ENCODE measurements at regions not wholly inside any gene's neighbourhood (a gene's known extent, or its start where the extent isn't known, plus 50 kb on each side); places are given as distances from the start of the nearest gene placed in this dataset.
"Not testable (repeated sequence)": the region's sequence is repeated elsewhere in the genome, so short reads cannot be mapped to it uniquely, and the experiment has no call there.

DNA sequence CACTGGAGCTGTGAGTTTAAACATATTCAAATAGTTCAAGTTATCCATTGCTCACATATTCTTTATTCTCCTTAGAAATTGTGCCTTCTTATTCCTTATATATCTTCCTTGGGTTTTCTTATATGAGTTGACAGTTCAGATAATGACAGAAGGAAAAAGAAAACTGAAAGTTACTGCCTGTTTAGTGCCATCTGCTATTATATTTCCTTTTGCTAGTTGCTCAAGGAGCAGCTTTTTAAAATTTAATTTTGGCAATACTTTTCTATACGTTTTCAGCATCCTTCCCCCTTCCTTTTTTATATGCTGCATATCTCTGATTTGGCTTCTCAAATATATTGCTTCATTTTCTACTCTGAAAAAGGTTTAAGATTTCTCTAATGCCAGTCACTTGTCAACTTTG is 903.1 kb upstream of the SPRY2 start:
- DNase-seq (ENCODE audit: low spot score) (no peak), ATAC-seq (ENCODE audit: low FRiP score) (no peak)
- TF ChIP-seq, protein P1, sequence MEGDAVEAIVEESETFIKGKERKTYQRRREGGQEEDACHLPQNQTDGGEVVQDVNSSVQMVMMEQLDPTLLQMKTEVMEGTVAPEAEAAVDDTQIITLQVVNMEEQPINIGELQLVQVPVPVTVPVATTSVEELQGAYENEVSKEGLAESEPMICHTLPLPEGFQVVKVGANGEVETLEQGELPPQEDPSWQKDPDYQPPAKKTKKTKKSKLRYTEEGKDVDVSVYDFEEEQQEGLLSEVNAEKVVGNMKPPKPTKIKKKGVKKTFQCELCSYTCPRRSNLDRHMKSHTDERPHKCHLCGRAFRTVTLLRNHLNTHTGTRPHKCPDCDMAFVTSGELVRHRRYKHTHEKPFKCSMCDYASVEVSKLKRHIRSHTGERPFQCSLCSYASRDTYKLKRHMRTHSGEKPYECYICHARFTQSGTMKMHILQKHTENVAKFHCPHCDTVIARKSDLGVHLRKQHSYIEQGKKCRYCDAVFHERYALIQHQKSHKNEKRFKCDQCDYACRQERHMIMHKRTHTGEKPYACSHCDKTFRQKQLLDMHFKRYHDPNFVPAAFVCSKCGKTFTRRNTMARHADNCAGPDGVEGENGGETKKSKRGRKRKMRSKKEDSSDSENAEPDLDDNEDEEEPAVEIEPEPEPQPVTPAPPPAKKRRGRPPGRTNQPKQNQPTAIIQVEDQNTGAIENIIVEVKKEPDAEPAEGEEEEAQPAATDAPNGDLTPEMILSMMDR (IDR thresholded peaks at IDR 0.05), result no peak

DNA sequence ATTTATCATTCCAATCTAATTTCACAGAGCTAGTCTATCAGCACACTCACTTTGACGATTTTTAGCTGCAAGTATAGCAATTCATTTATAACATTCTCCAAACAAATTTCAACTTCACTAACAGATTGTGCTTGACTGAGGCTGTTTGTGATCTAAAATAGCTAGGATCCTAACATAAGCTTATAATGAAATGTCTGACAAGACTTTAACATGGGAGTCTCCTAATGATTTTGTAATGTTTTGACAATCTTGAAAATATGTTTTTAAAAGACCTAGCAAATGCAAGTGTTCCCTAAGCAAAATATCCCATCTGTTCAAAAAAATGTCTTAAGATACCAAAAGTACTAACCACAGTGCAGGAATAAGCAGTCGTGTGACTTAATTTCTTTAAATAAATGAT is 889.5 kb upstream of the SPRY2 start:
- DNase-seq (ENCODE audit: low spot score), result no peak
- TF ChIP-seq, protein P1 (IDR thresholded peaks at IDR 0.05), result no peak
- no peak for ATAC-seq (ENCODE audit: low FRiP score)

DNA sequence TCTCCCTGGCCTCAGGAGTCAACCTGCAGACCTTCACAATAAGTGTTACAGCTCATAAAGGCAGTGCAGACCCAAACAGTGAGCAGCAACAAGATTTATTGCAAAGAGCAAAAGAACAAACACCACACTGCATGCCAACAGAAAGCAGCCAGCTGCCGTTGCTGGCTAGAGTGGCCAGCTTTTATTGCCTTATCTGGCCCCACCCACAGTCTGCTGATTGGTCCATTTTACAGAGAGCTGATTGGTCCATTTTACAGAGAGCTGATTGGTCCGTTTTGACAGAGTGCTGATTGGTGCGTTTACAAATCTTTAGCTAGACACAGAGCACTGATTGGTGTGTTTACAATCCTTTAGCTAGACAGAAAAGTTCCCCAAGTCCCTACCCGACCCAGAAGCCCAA is 885.9 kb upstream of the SPRY2 start:
- not testable (repeated sequence) for DNase-seq (ENCODE audit: low spot score); ATAC-seq (ENCODE audit: low FRiP score)

DNA sequence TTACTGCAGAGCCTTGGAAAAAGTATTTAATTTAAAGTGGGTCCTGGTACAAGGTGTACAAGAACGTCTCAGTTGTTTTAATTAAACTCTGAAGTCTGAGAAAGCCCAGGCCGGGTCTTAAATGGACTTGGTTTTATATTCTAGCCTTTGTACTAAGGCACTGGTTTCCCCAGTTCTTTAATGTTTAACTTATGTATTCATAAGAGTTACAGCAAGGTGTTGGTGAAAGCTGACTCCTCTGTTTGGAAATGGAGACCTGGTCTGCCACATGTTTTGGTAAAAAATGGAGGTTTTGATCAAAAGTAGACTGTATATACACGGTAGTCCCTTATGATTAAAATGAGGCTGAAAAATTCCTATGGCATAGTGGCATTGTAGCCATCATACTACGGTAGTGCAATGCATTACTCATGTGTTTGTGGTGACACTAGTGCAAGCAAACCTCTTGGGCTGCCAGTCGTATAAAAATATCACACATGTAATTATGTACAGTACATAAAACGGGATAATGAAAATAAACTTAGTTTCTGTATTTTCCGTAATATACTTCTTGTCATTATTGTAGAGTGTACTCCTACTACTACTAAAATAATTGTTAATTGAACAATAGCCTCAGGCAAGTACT is 883.4 kb upstream of the SPRY2 start:
- TF ChIP-seq, protein P1 (IDR thresholded peaks at IDR 0.05), result no peak
- no peak for DNase-seq (ENCODE audit: low spot score)
- no peak for ATAC-seq (ENCODE audit: low FRiP score)

DNA sequence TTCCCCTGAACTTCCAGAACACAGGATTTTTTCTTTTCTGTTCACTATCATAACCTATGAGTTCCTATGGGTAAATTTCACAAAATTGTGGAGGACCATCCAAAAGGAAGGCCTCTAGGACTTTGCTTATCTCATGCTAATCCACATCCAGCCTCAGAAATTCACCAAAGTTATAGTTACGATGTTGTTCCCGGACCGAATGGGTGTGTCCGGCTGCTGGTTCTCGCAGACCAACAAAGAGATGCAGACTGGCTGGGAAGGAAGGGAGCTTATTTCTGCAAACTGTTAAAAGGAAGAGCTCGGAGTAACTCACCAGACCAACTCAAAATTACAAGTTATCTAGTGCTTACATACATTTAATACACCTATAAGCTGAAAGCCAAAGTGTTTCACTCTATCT is 882.9 kb upstream of the SPRY2 start:
- TF ChIP-seq, protein P1 (IDR thresholded peaks at IDR 0.05), result no peak
- ATAC-seq (ENCODE audit: low FRiP score), result no peak
- no peak for DNase-seq (ENCODE audit: low spot score)

DNA sequence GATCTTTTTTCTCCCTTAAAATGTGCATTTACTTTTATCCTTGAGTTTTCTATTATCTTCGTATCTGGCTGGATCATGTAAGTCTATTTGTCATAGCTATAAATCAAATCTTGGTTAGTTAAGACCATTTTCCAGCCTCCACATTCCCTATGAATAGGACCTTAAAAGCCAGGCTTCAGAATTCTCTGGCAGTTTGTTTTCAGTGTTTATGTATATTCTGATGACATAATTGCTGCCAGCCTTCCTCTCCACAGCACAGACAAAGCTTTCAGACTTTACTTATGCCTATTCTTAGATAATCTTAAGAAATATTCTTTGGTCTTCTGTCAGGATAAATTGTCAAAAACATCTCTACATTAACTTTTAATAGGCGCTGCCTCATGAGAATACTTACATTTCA is 870.8 kb upstream of the SPRY2 start:
- DNase-seq (ENCODE audit: low spot score), result no peak
- no peak for ATAC-seq (ENCODE audit: low FRiP score)

DNA sequence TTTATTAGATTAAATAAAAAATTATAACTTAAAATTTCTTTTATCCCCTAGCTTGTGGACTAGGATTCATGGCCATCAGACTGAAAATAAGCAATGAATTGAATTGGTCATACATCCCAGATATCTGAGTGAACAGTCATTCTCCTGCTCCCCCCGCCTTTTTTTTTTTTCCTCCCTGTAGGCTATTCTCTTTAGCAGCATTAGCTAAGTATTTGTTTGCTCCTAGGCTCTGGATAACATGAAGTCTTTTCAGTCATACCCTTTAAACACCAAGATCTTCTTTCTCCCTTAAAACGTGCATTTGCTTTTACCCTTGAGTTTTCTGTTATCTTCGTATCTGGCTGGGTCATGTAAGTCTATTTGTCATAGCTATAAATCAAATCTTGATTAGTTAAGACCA is 866.7 kb upstream of the SPRY2 start:
- TF ChIP-seq, protein P1 (IDR thresholded peaks at IDR 0.05), result no peak
- ATAC-seq (ENCODE audit: low FRiP score) (no peak), DNase-seq (ENCODE audit: low spot score) (no peak)

More for the DNA sequence above, 870.8 kb upstream of the SPRY2 start:
- TF ChIP-seq, protein P1 (IDR thresholded peaks at IDR 0.05), result no peak

Measured in omental fat pad (tissue), 3 donors.